Left renal pelvis (tissue), 4 donors: ENCODE measurements at regions not wholly inside any gene's neighbourhood (a gene's known extent, or its start where the extent isn't known, plus 50 kb on each side); places are given as distances from the start of the nearest gene placed in this dataset.
"Not testable (repeated sequence)": the region's sequence is repeated elsewhere in the genome, so short reads cannot be mapped to it uniquely, and the experiment has no call there.

Experiments used
- DNase-seq, 4 donors: peaks; one replicate each; pipeline ENCODE4 v3.0.0-alpha.2; 2013; ENCODE audit warnings: low read depth in 4 of 4, low spot score in 3 of 4

DNA sequence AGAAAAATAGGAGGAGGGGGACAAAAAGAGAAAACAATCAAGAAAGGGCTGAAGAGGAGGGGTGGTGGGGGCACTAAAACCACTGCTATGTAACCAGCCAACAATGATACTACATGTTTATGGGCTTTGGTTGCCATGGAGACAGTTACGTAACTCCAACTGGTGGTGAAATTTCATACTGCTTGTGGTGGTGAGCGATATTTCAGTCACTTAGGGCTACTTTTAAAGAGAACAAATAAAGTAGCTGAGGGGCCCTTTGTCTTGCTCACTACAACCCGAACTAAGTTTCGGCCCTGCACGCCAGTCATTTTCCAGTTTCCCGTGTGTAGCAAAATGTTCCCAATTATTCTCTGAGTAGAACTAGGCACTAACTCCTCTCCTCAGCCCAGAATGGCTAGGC, 275.2 kb upstream of the EDA2R start:
- DNase-seq = peak in 2 of 4 donors; percentile 20 to 45

DNA sequence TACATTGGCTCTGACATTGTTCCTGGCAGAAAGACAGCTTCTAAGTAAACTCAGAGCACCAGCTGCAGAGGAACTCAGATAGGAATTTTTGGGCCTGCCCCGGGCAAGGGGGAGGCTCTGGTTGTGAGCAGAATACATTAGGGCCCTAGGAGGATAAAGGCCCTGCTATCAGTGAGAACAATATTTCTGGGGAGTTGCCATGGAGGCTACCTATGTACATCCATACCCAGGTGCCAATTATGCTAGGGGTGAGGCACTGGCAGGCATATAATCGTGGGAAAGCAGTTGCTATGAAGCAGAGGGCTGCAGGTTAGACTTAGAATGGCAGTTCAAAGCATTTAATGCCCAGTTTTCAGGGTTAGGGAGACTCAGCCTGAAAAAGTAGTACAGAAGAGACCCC, 273.5 kb upstream of the EDA2R start:
- no peak for DNase-seq

DNA sequence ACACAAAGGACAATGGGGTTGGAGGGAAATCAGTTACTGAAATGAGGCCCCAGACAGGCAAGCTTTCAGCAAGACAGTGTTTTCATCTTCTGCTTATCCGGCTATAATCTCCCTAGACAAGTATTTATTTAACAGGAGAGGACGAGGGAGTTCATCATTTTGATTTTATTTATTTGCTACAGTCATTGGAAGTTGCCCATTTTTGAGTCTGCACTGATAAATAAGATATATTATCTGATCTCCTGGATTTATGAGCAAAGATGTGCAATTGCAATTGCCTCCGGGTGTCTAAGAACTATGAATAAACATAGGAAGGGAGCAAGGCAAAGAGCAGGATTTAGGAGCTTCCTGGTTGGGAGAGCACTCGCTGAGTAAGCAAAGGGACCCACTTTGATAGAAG, 263.2 kb upstream of the EDA2R start:
- no peak for DNase-seq

DNA sequence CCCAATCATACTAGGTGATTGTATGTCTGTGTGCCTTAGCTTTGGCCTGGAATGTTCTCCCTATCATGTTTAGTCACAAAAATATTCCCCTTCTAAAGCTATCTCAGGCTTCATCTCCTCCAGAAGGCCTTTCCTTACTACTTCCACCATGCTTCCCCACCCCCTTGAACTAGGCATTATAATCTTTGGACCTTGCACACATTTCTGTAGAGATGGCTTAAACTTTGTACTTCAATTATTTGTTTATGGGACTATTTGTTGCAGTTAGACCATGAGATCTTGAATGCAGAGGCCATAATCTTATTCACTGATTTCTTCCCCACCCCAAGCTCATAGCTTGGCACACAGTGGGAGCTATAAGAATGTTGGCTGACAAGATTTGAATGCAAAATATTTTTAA, 262.0 kb upstream of the EDA2R start:
- no peak for DNase-seq

DNA sequence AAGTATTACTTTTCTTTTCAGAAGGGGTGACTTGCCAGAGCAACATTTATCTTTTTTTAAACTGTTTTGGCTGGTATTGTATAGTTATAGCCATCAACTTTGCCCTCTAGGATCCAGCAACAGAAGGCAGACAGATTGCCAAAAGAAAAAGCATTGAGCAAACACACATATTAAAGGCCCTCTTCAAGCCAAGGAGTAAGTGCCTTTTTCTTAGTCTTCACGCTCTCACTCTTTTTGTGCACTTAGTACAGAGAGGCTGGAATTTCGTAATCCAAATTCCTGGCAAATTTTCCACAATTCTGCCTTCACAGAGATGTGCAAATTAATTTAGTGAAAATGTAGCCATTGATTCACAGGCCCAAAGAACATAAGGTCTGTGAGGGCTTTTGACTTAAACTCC, 253.1 kb upstream of the EDA2R start:
- DNase-seq = no peak

DNA sequence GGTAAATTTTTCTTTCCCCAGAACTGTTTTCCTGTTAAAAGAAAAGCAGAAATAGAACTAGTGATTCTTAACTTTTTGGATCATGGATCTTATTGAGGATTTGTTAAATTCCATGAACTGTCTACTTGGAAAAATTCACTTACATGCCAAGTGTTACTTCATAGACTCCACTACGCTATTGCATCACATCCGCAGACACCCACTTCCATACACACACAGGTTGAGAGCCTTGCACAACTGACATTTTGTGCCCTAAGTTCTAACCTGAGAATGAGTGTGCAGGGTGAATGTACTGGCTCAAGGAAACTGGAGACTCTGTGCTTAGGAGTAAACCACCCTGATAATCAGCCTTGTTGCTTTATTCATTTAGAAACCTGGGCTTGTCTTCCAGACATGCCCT, 250.5 kb upstream of the EDA2R start:
- no peak for DNase-seq

DNA sequence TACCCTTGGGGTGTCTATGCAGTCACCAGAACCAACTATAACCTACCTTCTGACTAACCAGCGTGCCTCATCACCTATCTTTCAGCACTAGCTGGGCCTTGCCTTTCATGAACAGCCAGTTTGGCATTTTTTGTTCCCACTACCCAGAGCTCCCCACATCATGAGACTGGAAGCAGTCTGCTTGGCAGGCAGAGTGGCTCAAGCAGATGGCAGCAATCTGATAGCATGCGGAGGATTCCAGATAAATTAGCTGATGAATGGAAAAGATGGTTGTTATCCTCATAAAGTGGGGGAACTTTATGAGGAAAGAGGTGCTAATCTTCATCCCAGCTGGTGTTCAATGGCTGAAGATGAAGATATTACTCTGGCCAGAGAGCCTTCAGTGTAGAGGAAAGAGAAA, 243.2 kb upstream of the EDA2R start:
- no peak for DNase-seq

DNA sequence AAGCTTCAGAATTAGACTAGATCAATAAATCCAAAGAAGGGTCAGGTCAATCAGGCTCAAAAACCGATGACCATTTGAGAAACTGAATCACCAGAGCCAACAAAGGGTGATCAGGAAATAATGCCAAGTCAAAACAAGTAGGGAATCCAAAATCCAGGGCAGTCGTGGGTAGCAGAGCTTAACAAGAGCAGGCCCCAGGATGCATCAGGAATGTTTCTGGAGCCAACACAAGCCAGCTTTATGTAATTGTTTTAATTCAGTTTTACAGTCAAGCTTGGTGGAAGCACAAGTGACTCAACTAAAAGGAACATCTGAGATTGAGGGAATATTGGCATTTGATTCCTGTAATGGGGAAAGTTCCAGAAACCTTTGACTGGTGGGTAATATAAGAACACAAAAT, 237.9 kb upstream of the EDA2R start:
- no peak for DNase-seq

DNA sequence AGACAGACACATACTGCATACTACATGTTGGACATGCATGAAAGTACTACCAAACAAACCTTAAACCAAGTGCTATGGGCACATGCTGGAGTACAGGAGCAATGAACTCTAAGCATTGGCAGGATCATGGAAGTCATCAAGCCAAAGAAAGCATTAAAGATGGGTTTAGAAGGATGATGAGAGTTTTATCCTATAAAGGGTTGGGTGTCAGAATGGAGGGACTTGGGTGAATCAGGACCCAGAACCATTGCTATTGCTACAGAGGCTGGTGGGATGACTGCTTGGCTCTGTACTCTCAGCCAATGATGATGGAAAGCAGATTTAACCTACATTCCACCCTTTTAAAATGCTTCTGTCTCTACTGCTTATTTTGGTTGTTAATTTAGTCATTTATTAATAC, 233.9 kb upstream of the EDA2R start:
- DNase-seq = no peak

DNA sequence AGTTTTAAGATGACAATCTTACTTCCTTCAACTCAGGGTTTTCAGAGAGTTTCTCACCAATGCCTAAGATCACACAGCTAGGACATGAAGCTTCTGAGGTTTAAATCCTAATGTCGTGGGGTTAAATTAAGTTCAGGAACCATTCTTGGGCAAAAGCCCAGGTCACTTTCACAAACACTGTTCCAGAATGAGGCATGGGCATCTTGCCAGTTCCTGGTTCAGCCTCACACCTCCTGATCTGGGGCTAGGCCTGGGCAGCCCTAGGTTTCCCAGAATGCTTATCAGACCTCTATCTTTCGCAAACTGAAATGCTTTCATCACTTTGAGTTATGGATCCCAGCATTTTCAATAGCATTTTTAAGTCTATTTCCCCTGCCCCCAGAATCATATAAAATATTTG, 224.8 kb upstream of the EDA2R start:
- no peak for DNase-seq

DNA sequence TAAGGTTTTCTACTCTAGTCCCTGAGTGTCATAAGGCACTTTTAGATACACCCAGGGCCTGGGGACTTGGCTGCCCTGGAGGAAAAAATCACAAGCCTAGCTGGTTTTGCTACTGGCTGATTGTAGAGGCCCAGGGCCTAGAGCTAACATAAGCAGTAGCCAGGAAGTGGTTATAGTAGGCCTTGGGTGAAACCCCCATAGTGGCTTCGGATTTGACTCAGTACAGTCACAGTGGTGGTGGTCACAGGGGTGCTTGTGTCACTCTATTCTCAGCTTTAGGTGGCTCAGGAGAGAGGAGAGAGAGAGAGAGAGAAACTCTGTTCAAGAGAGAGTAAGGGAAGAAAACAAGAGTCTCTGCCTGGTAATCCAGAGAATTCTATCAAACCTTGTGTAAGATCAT, 194.5 kb upstream of the EDA2R start:
- DNase-seq = no peak

DNA sequence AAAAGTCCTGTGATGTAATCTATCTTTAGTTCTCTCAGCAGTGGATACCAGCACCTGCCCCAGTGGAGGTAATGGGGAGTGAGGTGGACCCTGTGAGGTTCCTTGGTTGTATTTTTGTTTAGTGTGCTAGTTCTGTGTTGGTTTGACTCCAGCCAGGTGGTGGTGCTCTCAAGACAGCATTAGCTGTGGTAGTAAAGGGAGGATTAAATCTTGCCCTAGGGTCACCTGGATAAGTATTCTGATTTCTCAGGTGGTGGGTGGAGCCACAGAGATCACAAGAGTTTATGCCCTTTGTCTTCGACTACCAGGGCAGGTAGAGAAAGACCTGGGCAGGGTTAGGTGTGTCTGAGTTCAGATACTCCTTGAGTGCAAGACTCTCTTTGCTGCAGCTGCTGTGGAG, 176.3 kb upstream of the EDA2R start:
- no peak for DNase-seq

DNA sequence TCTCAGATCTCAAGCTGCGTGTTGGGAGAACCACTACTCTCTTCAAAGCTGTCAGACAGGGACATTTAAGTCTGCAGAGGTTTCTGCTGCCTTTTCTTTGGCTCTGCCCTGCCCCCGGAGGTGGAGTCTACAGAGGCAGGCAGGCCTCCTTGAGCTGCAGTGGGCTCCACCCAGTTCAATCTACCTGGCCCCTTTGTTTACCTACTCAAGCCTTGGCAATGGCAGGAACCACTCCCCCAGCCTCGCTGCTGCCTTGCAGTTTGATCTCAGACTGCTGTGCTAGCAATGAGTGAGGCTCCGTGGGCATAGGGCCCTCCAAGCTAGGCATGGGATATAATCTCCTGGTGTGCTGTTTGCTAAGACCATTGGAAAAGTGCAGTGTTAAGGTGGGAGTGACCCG, 155.6 kb upstream of the EDA2R start:
- not testable (repeated sequence) for DNase-seq

DNA sequence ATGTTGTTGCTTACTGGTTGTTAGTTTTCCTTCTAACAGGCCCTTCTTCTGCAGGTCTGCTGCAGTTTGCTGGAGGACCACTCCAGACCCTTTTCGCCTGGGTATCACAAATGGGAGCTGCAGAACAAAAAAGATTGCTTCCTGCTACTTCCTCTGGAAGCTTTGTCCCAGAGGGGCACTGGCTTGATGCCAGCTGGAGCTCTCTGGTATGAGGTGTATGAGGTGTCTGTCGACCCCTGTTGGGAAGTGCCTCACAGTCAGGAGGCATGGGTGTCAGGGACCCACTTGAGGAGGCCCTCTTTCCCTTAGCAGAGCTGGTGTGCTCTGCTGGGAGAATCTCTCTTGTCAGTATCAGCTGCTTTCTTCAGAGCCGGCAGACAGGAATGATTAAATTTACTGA, 127.4 kb upstream of the EDA2R start:
- no peak for DNase-seq

DNA sequence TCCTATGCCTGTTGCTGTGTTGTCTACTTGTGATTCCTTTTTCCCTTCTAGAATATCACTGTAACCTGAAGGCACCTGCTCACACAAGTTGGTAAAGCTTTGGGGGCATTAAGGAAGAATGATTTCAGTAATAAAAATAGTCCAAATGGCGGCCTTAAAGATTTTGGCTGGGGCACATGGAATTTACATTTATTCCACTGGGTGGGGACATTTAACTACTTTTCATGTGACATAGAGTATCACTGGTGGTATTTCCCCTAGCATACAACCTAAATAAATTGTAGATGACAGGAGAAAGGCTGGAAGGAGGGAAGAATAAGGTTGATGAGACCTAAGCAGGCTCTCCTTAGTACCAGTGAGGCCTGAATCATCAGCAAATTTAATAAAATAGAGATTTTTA, 121.8 kb upstream of the EDA2R start:
- DNase-seq = no peak

DNA sequence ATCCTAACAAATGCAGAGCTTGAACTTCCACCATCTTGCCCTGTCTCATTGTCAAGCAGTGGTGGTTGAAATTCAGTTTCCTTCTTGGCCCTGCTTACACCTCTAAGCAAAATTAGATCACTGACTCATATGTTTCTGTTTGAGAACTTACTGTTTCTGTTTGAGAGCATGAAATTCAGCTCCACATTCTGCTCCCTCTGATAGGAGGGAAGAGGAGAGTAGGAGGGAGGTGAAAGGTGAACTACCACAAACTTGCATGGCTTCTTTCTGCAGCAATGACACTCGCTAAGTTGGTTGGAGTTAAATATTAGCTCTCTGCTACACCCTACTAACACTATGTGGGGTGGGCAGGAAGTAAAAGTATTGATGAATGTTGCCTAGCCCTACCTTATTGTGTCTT, 117.8 kb upstream of the EDA2R start:
- no peak for DNase-seq

DNA sequence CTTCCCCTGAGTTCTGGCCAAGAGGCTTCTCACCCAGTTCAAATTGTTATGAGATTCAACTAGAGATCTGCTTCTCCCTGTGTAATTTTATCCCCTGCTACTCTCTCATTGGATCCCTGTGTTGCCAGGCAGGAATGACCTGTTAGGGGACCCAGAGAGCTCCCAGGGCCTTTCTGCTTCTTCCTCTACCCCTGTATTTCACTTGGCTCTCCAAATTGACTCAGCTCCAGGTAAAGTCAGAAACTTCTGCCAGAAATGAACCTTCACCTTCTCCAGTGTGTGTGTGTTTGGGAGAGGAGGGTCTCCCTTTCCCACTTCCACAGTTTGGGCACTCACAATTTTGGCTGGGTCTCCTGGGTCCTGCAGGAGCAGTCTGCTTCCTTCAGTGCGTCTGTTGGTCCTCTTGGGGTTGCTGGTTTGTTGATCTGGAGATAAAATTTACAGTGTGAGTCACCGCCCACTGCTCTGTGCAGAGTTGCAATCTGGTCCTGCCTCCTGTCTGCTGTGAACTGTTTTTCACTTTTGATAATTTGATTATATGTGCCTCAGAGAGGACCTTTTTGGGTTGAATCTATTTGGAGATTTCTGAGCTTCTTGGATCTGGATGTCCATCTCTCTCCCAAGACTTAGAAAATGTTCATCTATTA, 112.4 kb upstream of the EDA2R start:
- no peak for DNase-seq

DNA sequence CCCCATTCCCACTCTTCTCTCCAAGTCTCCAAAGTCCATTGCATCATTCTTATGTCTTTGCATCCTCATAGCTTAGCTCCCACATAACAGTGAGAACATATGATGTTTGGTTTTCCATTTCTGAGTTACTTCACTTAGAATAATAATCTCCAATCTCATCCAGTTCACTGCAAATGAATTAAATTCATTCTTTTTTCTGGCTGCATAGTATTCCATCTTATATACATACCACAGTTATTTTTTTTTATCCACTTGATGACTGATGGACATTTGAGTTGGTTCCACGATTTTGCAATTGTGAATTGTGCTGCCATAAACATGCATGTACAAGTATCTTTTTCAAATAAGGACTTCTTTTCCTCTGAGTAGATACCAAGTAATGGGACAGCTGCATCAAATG, 105.6 kb upstream of the EDA2R start:
- not testable (repeated sequence) for DNase-seq

DNA sequence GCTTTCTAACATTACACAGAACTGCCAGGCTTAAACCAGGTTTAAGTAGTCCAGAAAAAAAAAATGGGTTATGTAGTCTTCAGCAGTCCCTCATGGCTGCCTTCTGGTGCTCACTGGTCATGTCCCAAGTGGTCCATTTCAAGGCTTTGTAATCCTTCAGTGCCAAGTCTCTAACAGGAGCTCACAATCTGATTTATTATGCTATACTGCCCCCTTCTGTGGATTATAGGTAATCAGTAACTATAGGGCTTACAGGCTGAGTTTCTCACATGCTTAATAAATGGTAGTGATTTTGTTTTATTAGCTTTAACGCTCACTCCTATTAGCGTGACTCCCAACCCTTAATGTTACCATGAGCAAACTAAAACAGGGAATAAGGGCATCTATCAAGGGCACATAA, 92.5 kb upstream of the EDA2R start:
- DNase-seq = no peak

DNA sequence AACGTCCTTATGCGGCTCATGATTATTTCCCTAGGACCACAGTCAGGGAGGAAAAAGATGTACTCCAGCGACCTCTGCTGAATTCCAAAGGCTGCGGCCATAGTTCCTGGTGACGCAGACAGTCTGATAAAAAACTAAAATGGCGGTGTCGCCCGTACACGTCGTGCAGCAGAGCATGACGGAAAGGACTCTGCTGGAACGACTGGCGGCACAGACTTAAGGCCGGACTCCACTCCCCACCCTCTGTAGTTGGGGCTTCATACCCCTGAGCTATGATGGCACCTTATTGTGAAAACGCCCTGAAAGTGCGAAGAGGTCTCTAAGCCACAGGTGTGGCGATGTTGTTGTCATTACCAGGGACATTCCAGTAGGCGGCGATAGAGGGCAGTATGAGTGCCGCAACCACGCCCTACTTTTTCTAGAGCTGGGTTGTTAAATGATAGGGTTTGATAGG, 90.0 kb upstream of the EDA2R start:
- peak in 3 of 4 donors; percentile 15 to 29 (median 18) for DNase-seq

DNA sequence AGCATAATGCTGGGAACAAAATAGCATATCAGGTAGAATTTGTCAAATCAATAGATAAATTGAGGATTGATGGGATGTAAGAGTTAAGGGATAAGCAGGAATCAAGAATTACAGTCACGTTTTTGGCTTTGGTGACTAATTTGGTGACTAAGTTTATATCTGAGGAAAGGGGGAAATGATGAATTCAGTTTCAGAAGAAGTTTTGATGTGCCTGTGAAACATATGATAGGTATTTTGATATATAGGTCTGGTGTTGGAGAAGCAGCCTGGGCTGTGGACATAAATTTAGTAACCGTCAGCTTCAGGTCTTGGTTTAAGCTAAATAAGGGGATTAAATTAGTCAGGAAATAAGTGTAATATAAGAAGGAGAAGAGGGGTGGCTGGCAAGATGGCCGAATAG, 79.0 kb upstream of the EDA2R start:
- no peak for DNase-seq

DNA sequence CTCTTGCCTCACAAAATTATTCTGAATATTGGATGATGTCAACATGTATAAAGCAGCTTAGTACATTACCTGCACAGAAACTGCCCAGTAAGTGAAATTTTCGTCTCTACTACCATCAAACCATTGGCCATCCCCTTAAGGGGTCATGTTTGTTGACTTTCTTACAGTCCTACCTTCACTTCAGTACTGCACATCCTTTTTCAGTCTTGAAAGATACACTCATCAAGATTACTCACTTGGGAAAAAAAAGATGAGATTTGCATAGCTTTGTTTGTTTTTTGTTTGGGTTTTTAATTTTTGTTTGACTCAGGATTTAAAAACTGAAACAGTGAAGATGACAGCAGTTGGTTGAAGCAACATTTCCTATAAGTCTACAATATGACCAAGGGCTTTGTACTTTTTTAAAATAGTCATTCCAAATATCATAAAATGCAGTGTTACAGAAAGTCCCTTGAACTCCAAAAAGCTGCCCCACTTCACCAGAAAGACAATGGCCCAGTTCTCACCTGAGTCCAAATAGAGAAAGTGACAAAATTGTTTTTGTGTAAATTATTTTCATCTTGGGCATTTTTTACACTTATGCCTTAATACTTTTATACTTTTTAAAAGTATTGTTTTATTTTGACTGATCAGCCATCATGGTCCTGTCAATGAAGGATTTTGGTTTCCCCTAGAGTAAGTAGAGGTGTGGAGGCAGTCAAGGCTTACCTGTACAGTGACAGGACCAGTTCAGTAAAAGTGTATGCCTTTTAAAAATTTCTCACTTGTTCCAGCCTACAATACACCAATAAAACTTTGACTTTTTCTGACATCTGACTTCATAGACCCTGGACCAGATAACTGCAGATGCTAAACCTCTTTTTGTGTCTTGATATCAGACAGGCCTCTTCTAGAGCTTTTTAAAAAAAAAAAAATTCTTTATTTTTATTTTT, 59.7 kb upstream of the EDA2R start:
- no peak for DNase-seq
